ENCODE measurements at regions not wholly inside any gene's neighbourhood (a gene's known extent, or its start where the extent isn't known, plus 50 kb on each side); places are given as distances from the start of the nearest gene placed in this dataset.

GRCh38 chr5:62814991-62815390, 236.4 kb downstream of the LRRC70 start:
- ChIA-PET CTCF (no interaction called here), POLR2A (ENCODE audit: unreplicated experiment) (no interaction called here)
- H3K56ac ChIP-seq (ENCODE audit: extremely low read depth, insufficient read depth, low read length): no peak overlapping the region
- H3K9ac ChIP-seq (ENCODE audit: low read depth, low read length): no peak overlapping the region
- no peak overlapping the region for H2BK5ac ChIP-seq (ENCODE audit: low read depth, low read length, poor library complexity, severe bottlenecking)
- no peak overlapping the region for H4K8ac ChIP-seq (ENCODE audit: low read depth in 2 of 2, low read length in 2 of 2)
- ATAC-seq (ENCODE audit: low read depth): no peak
- H3K79me1 ChIP-seq (ENCODE audit: low read depth in 1 of 2, low read length in 2 of 2): no peaks in the 10 kb centered on the region
- H3K4ac ChIP-seq (ENCODE audit: low read depth, low read length): no peak overlapping the region
- H2AFZ ChIP-seq (replicated peaks; ENCODE audit: low read length, poor library complexity): no peak overlapping the region
- dilution Hi-C loops (cut with HindIII; ENCODE audit: low sequenced_read_pairs, unreplicated experiment) (no loop called here), in situ Hi-C loops (cut with MboI; ENCODE audit: low sequenced_read_pairs) (no loop called here), intact Hi-C loops (cut with micrococcal nuclease) (no loop called here)
- 20% methylated on average over 2 of the region's 2 CpGs; no CpG with 5 or more reads in 1 of the 2 experiments for WGBS, 2 experiments (ENCODE audit: extremely low coverage in 2 of 2, insufficient read length in 1 of 2)
- no peaks in the 10 kb centered on the region for H3K36me3 ChIP-seq (ENCODE audit: control insufficient read depth, insufficient read depth, low read length)
- H3K4me3 ChIP-seq (ENCODE audit: insufficient read depth, low read depth, low read length): no peak overlapping the region
- no peak overlapping the region for H3K14ac ChIP-seq (replicated peaks; ENCODE audit: low read depth, low read length)
- no peak overlapping the region for H2BK20ac ChIP-seq (ENCODE audit: low read depth, low read length)
- BruUV-seq (replicated peaks): no TSS peak
- no peaks in the 10 kb centered on the region for H3K27me3 ChIP-seq (ENCODE audit: control insufficient read depth, insufficient read depth, low read length)
- no peak for DNase-seq
- no peak overlapping the region for H2AK9ac ChIP-seq (replicated peaks; ENCODE audit: low read depth, low read length, poor library complexity)
- H3K4me2 ChIP-seq (ENCODE audit: low read depth, low read length): no peak overlapping the region
- no peaks in the 10 kb centered on the region for H3K9me1 ChIP-seq (ENCODE audit: insufficient read depth, low read length)
- H4K20me1 ChIP-seq (ENCODE audit: insufficient read depth, low read length): no peaks in the 10 kb centered on the region
- no peak for TF ChIP-seq POLR2A (IDR thresholded peaks at IDR 0.05; ENCODE audit: low read depth, low read length)
- no peak for TF ChIP-seq NFE2L2 (IDR thresholded peaks at IDR 0.05; ENCODE audit: low read depth, low read length)
- no peak for TF ChIP-seq MAFK (IDR thresholded peaks at IDR 0.05; ENCODE audit: low read depth, low read length)
- TF ChIP-seq CHD1 (IDR thresholded peaks at IDR 0.05; ENCODE audit: low read depth, low read length): no peak
- TF ChIP-seq BHLHE40 (IDR thresholded peaks at IDR 0.05; ENCODE audit: low read depth, low read length): no peak
- TF ChIP-seq ELK1 (IDR thresholded peaks at IDR 0.05; ENCODE audit: borderline replicate concordance, low read depth, low read length): no peak
- TF ChIP-seq USF2 (IDR thresholded peaks at IDR 0.05; ENCODE audit: low read depth, low read length): no peak
- no peak for TF ChIP-seq CEBPB (IDR thresholded peaks at IDR 0.05; ENCODE audit: low read depth, low read length)
- no peak for TF ChIP-seq FOS (IDR thresholded peaks at IDR 0.05; ENCODE audit: low read depth, low read length)
- TF ChIP-seq RAD21 (IDR thresholded peaks at IDR 0.05; ENCODE audit: low read length): no peak
- TF ChIP-seq SMC3 (IDR thresholded peaks at IDR 0.05; ENCODE audit: low read depth, low read length): no peak
- TF ChIP-seq MXI1 (IDR thresholded peaks at IDR 0.05; ENCODE audit: borderline replicate concordance, low read depth, low read length): no peak
- TF ChIP-seq RCOR1 (IDR thresholded peaks at IDR 0.05; ENCODE audit: insufficient replicate concordance, low read length): no peak
- TF ChIP-seq CTCF (conservative IDR thresholded peaks at IDR 0.05; ENCODE audit: low read depth, low read length): no peak
- TF ChIP-seq RFX5 (IDR thresholded peaks at IDR 0.05; ENCODE audit: low read depth, low read length): no peak
- no peak for TF ChIP-seq MAZ (IDR thresholded peaks at IDR 0.05; ENCODE audit: borderline replicate concordance, low read depth, low read length)
- H4K91ac ChIP-seq (ENCODE audit: insufficient read depth, low read depth, low read length): no peak overlapping the region
- no peaks in the 10 kb centered on the region for H3K4me1 ChIP-seq (ENCODE audit: control insufficient read depth, insufficient read depth, low read length)
- H3K27ac ChIP-seq (ENCODE audit: insufficient read depth, low read length): no peak overlapping the region
- H4K5ac ChIP-seq (ENCODE audit: low read depth, low read length): no peak overlapping the region
- no peak overlapping the region for H3K23ac ChIP-seq (ENCODE audit: low read depth, low read length)
- no peak overlapping the region for H2BK15ac ChIP-seq (ENCODE audit: low read depth, low read length)
- H2AK5ac ChIP-seq (ENCODE audit: low read depth, low read length): no peak overlapping the region
- no peak overlapping the region for H3K18ac ChIP-seq (ENCODE audit: low read depth, low read length)
- no peak overlapping the region for H2BK120ac ChIP-seq (ENCODE audit: low read depth, low read length)
- H3K9me3 ChIP-seq (ENCODE audit: control insufficient read depth, insufficient read depth, low read length): peaks cover 6% of the 10 kb centered on the region

All from IMR-90 (cell line).